OCI-LY7 (cell line): ENCODE measurements at regions not wholly inside any gene's neighbourhood (a gene's known extent, or its start where the extent isn't known, plus 50 kb on each side); places are given as distances from the start of the nearest gene placed in this dataset.

ENCODE experiments used
- EZH2phosphoT487 ChIP-seq: fragments of 200-600 bp; sonication (generic); IDR thresholded peaks from 2 replicates; pipeline ENCODE4 v1.6.1; 2018; ENCODE audit warnings: low read depth, borderline replicate concordance, mild to moderate bottlenecking, mixed run types, antibody characterized with exemption, low read length, moderate library complexity, mixed read lengths
- TF ChIP-seq, protein P1 (sequence below): fragments of 200-600 bp; sonication (generic); conservative IDR thresholded peaks from 2 replicates; pipeline ENCODE4 v1.5.1; 2014; ENCODE audit warnings: mild to moderate bottlenecking, antibody characterized with exemption, low read length, moderate library complexity, mixed read lengths

GRCh38 chr1:165070675-165071074, 285.8 kb downstream of the LMX1A start:
- TF ChIP-seq, protein P1, sequence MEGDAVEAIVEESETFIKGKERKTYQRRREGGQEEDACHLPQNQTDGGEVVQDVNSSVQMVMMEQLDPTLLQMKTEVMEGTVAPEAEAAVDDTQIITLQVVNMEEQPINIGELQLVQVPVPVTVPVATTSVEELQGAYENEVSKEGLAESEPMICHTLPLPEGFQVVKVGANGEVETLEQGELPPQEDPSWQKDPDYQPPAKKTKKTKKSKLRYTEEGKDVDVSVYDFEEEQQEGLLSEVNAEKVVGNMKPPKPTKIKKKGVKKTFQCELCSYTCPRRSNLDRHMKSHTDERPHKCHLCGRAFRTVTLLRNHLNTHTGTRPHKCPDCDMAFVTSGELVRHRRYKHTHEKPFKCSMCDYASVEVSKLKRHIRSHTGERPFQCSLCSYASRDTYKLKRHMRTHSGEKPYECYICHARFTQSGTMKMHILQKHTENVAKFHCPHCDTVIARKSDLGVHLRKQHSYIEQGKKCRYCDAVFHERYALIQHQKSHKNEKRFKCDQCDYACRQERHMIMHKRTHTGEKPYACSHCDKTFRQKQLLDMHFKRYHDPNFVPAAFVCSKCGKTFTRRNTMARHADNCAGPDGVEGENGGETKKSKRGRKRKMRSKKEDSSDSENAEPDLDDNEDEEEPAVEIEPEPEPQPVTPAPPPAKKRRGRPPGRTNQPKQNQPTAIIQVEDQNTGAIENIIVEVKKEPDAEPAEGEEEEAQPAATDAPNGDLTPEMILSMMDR, result no peak
- no peak for TF ChIP-seq EZH2phosphoT487
